Embryonic facial prominence (tissue), 1 donor: ENCODE measurements at regions not wholly inside any gene's neighbourhood (a gene's known extent, or its start where the extent isn't known, plus 50 kb on each side); places are given as distances from the start of the nearest gene placed in this dataset.

Source experiments
- DNase-seq: peaks from one replicate; pipeline ENCODE4 v3.0.0-alpha.2; 2016; ENCODE audit errors: extremely low spot score

DNA sequence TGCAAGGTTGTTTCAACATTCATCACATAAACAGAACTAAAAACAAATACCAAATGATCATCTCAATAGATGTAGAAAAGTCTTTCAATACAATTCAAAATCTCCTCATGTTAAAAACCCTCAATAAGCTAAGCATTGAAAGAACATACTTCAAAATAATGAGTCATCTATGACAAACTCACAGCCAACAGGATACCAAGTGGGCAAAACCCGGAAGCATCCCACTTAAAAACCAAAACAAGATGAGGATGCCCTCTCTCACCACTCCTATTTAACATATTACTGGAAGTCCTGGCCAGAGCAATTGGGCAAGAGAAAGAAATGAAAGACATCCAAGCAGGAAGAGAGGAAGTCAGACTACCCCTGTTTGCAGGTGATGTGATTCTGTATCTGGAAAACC lies 992.2 kb upstream of the PIK3C3 start:
- DNase-seq = no peak

DNA sequence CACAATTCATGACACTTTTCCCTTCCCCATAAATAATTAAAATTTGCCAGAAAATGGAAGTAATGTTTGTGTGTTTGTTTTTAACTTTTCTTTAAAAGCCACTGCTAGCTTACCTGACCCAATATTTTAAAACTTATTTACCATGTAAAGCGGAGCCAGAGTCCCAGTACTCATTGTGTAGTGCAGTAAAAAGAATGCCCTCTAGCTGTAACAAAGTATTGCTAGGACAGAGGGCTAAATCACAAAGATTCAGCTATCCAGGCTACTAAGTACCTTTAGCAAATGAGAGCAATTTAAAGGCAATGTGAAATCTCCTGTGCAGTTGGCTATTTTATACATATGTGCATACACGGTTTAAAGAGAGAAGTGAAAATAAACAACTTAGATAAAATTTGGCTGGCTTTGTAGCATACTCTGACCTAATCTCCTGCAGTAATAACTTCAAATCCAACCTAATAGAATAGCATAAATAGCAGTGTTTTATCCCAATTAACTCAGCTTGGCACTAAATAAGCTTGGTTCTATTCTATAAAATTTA lies 997.4 kb upstream of the PIK3C3 start:
- DNase-seq = no peak

DNA sequence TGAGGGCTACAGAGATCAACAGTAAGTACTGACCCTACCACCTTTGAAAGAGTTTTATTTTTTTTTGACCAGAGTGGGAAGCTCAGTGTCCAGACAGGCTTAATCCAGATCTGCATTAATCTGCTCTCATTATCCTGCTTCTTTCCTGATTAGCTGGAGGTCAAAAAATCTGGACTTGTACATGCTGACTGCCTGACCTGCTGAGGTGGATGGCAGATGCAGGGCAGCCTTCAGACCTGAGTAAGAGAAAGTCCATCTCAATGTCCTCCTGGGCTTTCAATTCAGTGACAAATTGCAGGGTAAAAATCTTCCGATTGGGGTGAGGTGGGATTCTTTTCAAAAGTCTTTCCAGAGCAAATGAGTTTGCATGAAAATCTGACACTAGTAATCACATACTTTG lies 998.8 kb upstream of the PIK3C3 start:
- DNase-seq = no peak

DNA sequence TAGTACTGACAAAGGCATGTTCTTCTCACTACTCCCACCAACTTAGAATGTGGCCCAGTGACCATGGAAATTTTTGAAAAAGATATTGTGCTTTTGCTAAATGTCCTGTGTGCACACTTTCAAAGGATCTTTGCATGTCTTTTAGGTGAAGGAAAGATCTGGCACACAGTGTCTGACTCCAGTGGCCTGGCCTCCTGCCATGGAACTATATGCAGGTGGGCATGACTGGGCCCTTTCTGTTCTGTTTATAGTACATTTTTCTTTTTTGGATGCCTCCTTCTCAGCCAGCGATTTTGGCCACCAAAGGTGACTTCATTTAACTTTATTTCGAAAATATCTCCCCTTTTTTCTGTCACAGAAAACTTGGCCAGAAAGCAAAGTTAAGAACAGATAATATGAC lies 999.7 kb upstream of the PIK3C3 start:
- DNase-seq = no peak

DNA sequence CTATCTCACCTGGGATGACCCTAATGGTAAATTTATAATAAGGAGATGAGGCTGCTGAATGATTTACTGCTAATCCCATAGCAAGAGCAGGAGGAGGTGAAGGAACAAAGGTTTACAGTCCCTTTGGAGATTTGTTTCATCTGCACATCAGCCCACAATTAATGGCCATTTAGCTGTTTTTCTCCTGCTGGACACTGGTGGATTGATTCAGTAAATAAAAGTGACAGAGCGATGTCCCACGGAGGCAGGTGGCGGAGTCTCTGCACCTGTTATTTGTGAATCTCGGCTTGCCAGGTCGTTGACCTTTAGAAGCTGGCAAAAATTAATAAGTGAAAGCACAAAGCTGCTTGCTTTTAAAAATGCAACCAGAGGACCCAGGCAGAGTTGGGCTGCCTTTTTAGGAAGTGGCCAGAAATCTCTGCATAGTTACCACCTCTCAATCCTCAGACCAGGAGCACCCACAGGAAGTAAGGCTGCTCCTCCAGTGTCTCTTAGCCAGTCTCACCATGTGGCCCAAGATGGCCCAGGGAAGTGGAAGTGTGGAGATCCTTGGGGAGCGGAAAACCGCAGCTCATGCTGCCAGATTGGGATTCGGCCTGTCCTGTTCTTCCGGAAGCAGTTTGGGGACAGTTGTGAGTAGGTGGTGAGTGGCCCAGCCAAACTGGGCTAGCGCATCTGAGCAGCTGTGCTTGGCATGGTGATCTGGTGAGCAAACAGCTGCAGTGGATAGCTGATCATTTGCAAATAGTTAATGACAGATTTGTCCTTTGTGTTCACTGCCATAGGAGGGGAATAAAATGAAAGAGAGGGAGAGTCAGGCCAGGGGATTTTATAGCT lies 1005.7 kb upstream of the PIK3C3 start:
- no peak for DNase-seq

DNA sequence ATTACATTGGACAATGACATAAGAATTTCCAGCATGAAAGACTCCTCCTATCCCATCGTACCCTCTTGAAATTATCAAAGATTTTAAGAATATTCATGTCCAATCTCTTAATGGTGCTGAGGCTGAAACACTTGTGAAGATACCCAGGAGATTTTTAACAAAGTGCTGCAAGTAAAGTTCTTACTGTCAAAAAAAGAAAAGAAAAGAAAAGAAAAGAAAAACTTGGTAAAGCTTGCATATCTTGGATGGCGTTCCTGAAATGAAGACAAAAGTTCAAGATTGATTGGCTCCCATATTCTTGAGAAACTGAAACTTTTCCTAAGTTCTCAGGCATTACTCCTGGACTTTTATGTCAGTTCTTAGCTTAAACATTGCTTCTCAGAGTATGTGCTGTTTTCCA lies 1010.5 kb upstream of the PIK3C3 start:
- no peak for DNase-seq

DNA sequence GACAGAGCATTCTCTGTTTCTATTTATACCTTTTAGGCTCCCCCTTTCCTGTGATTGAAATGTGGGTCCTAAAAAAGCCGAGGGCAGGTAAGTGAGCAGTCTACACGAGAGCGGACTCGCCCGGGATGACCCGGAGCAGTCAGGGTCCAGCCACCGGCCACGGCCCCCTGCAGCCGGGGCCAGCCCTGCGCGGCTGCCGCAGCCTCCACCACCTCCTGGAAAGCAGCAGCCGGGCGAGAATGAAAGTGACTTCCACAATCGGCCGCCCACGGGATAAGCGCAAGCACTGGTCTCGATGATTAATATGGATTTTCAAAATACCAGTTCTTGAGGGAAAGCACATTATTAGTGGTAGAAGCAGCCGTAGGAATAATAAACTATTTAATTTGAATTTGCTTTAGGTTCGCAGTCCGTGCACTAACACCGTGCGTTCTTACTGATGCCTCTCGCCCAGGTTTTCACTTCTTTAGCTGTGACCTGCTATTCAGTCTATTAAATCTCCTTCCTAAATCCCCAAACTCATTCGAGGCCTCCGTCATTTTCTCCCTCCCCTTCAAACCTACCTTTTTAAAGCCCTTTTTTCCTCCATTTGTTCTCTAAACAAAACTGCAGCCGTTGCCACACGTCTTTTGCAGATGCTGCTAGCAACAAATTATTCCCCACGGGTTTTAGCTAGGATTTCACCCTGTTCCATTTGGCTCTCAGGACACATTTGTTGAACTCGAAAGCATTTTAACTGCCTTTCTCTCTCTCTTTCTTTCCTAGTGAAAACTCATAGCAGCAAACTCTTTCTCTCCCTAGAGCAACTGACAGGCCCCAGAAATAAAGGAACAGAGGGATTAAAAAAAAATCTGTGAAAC lies 1015.1 kb upstream of the PIK3C3 start:
- DNase-seq = no peak

DNA sequence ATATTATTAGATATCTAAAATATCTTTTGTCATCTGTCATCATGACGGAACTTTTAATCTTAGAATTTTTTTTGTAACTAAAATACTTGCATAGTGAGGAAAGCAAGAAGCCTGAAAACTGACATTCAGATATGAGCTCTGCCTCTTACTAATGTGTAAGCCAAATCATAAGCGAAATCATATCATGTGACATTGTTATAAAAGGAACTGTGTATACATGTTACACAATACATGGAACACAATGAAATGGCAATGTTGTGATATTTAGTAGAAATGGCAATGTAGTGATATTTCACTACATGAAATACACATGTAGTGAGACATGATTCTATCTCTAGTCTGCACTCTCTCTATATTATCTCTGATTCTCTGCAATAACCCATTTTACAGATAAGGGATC lies 1016.4 kb upstream of the PIK3C3 start:
- DNase-seq = no peak

DNA sequence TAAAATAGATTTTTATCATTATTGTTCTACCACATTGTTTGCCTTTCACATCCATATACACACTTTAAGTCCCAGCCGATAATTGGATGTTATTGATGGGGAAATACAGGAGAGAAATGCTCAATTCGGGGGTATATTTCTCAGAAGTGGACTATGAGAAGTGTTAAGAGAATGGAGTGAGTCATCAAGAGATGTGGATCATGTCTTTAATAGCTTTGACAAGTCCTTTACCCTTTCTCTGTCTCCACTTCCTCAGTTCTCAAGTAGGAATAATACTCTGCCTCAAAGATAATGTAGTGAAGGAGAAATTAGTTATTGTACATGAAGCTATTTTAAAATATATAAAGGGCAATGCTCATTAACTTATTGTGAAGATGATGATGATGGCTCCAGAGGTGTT lies 1017.6 kb upstream of the PIK3C3 start:
- DNase-seq = no peak

DNA sequence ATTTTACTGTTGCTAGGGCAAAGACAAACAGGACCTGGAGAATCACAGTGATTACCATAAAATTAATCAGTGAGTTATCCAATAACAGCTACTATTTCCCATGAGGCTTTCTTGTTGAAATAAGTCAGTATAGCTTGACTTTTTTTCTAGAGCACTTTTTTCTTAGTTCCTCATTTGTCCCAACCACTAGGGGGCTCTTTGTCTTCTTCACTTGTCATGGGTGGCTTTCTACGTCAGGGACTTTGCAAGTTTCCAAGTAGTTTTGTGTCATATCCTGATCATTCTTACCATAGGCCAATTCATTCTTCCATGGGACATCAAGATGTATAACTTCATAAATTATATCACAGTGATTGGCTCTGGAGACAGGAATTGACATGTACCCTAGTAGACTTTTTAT lies 1019.6 kb upstream of the PIK3C3 start:
- no peak for DNase-seq

DNA sequence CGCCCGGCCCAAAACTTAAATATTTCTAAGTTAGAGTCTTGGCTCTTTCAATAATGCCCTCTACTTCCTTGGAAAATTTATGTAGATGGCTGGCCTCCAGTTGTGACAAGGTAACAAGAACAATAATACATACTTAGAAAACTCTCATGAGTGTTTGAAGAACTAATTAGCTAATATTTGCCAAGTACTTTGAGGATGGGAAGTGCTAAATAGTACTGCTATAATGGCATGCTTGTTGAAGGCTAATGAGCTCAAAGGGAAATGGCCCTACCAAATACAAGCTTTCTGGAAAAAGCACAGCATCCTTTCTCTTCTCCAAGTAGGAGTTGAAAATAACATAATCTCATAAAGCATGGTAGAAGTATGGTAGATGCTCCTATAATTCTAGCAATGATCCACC lies 1022.2 kb upstream of the PIK3C3 start:
- no peak for DNase-seq

DNA sequence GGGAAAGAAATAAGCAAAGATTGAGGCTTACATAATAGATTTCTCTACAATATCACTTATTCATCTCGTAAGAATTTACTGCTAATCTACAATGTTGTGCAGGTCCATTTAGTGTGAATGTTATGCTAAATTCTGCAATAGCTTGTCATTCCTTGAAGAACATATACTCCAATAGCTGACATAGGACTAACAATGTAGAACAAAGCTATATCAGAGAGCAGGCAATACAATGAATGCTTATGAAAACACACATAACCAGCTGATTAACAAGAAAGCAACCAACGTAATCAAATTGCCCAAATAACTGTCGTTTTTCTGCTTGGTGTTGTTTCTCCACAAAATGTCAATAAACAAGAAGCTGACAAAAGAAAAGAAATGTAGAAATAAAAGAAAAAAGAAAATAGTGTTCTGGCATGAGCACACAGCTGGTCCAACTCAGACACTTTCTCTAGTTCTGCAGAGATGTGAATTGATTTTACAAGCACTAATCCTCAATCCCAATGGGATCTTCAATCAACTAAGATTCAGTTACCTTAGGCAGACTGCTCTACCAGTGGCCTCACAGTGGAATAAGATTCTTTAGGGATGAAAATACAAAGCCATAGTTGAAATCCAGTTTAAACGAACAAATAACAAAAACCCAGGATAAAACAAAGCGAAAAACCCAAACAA lies 1024.7 kb upstream of the PIK3C3 start:
- no peak for DNase-seq

DNA sequence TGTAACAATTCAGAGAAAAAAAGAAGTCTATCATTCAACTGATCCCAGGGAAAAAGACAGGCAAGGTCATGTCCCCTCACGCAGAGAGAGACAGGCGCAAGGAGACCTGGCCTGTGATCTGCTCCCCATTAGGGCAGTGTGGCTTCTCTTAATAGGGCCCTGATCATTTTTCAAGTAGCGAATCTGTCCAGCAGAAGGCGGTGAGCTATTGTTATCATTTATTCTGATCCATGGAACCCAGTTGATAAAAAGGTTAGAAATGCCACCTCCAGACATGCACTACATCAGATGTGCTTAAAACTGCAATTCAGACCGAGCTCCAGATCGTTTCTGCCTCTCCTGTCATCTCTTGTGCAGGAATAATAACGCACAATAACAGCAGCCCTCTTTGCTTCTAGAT lies 1025.6 kb upstream of the PIK3C3 start:
- DNase-seq = no peak

DNA sequence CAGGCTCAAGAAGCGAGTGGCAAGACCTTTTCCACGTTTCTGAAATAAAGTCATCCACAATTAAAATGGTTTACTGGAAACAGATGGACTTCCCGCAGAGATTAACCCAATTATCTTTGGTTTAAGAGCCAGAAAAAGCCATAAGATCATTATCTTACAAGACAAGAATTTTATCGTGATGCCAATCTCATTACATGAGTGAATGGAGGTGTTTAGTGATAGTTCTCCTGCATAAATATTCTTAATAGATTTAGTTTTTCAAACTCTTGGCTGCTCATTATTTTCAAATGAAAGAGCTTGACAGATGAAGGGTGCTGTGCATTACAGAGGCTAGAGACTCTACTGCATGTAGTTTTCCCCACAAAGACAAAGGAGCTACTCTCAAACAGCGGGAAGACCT lies 1028.4 kb upstream of the PIK3C3 start:
- no peak for DNase-seq

DNA sequence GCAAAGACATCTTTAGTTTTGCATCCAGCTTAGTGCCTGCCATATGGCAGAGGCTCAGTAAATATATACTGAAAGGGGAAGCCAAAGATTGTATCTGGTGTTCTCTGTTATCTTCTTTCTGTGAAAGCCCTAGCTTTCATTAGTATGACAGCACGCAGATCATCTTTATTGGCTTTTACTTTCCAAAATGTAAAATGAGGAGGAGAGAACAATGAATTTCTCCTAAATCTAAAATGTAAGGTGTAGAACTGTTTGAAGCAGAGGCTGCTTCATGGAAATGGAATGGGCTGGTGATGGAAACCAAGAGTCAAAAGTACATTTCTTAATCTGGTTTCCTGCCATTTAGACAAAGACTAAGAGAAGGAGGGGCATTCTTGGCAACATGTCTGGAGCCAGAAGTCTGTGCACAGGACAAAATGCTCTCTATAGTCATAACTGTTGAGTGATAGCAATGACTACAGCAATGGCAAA lies 1029.9 kb upstream of the PIK3C3 start:
- DNase-seq = no peak

DNA sequence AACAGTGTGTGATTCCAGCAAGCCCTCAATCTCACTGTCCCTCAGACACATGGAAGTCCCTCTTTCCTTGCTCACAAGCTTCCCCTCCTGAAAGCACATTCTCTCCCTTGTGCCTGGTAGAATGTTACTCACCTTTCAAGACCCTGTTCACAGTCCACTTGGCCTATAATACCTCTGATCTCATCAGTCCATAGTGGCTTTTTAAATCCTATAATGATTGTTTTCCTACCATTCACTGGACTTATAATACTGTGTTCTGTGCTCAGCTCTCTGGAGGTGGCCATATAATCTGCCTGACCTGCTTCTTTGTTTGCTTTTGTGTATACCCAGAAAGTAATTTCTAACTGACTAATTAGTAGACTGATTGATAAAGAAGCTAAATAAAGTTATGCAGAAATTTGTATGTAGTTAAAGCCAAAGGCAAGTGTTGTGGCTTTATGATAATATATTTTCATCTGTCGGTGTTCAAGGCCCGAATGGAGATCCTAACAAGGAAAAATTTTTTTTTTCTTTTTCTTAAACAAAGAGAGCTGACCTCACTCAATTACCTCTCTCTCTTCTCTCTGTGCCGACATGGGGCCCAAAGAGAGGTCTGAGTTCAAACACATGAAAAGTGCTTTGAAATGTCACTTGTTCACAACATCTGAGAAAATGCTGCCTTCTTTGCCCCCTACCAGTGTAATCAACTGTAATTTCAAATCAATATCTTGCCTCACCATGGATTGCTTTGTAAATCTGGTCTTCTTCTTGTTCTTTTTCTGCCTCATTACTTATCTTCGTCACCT lies 1033.0 kb upstream of the PIK3C3 start:
- no peak for DNase-seq

DNA sequence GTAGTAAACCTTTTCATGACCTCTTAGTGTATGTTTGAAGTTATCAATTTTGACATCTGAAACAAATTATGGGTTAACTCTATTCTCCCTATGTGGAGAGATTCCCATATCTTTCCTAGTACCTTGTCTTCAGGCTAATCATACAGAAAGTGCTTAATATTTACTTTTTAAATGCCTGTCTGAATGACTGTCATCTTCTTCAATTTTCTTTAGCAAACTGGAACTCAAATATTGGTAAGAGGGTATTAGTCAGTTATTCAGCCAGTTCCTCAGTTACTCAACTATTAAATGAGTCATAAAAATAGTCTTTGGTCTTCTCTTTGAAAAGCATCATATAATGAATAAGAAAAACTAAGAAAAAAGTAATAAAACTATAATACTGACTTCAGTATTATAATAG lies 1038.0 kb upstream of the PIK3C3 start:
- DNase-seq = no peak

DNA sequence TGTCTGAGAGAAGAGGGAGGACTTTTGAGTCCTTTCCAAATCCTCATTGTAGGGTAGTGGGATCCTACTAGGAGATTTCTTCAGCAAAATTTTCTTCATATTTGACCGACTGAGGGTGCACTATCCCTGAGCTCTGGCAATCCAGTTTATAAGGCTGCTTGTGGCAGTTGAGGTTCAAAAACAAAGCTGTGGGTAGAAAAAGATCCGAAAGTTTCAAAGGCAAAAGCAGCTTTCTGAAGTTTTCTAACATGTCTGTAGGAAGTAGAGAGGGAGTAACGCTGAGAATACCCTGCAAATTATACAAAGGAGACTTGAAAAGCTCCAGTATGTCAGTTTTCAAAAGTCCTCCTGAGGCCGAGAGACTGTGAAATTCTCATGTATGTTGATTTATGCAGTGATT lies 1039.3 kb upstream of the PIK3C3 start:
- no peak for DNase-seq

DNA sequence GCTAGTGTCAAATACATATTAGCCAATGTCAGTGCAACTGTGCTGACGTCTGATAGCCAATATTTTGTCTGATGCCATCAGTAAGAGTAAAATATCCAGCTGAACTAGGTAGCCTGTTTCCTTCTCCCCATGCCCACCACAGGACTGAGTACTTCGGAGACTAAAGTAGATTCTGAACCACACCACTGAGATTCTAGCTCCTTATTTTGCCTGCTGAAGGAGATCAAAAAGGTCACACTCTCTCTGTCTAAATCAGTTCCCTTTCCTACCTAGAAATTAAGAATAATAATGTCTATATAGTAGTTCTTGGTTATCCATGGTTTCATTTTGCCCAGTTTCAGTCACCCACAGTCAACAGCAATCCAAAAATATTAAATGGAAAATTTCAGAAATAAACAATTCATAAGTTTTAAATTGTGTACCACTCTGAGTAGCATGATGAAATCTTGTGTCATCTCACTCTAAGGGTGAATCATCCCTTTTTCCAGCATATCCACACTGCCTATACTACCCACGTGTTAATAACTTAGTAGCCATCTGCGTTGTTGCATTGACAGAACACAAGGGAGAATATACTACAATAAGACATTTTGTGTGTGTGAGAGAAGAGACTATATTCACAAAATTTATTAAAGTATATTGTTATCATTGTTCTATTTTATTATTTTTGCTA lies 1043.3 kb upstream of the PIK3C3 start:
- DNase-seq = no peak

DNA sequence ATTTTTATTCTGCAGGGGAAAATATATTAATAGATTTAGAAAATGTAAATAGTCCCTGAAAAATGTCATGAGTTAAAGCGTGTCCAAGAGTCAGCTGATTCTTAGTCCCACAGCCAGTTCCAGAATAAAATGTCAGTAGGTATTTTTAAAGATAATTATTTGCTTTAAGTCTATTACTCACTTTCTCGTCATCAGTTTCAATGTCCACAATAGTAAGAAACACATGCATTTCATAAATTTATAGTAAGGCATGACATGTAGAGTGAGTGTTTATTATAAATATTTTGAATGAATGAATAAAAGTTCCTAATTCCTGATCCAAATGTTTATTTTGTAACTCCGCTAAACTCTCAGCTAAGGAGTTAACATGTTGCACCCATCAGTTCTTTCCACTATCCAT lies 1044.0 kb upstream of the PIK3C3 start:
- DNase-seq = no peak

DNA sequence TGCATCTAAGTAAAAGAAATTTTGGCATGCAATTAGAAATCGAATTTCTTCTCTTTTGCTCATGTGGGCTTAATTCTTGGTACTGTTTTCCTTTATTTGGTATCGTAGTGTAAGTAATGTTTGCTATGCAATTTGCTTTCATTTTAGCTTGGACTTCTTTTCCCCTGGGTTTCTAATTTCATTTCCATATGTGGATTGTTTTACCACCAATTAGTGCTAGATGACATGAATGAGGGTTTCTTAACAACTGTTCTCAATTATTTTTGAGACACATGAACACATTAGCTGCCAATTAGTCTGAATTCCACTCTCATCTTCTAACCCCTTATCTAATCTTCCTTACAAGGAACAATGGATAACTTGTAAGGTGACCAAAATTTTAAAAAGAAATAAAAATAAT lies 1047.2 kb upstream of the PIK3C3 start:
- DNase-seq = no peak
